OCI-LY3 (cell line): ENCODE measurements at regions not wholly inside any gene's neighbourhood (a gene's known extent, or its start where the extent isn't known, plus 50 kb on each side); places are given as distances from the start of the nearest gene placed in this dataset.
"Not testable (repeated sequence)": the region's sequence is repeated elsewhere in the genome, so short reads cannot be mapped to it uniquely, and the experiment has no call there.

Experiments used
- EZH2phosphoT487 ChIP-seq: fragments of 200-600 bp; shearing (Covaris generic); IDR thresholded peaks from 2 replicates; pipeline ENCODE4 v1.6.1; 2018; ENCODE audit warnings: antibody characterized with exemption, mixed run types, low read depth
- TF ChIP-seq, protein P1 (sequence below): fragments of 200-600, 300-600 bp; sonication (generic); IDR thresholded peaks from 2 replicates; pipeline ENCODE4 v1.5.1; 2014; ENCODE audit warnings: antibody characterized with exemption, low read length, low read depth

DNA sequence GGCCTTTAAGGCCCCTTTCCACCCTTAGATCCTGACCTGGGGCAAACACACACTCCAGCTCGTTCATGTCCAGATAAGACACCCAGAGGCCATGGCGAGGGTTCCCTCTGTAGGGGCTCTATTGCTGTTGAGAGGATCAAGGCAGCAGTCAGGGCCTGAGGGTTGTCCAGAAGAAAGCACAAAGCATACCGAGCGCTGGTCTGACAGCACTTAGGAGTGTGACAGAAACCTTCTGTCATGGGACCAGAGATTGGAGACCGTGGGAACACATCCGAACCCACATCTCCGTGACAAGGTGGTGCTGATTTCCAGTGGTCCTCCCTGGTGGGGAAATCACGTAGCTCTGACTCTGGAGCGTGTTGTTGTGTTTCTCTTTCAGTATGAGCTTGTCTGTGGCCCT lies 69.8 kb upstream of the ALDH3B2 start:
- TF ChIP-seq, protein P1, sequence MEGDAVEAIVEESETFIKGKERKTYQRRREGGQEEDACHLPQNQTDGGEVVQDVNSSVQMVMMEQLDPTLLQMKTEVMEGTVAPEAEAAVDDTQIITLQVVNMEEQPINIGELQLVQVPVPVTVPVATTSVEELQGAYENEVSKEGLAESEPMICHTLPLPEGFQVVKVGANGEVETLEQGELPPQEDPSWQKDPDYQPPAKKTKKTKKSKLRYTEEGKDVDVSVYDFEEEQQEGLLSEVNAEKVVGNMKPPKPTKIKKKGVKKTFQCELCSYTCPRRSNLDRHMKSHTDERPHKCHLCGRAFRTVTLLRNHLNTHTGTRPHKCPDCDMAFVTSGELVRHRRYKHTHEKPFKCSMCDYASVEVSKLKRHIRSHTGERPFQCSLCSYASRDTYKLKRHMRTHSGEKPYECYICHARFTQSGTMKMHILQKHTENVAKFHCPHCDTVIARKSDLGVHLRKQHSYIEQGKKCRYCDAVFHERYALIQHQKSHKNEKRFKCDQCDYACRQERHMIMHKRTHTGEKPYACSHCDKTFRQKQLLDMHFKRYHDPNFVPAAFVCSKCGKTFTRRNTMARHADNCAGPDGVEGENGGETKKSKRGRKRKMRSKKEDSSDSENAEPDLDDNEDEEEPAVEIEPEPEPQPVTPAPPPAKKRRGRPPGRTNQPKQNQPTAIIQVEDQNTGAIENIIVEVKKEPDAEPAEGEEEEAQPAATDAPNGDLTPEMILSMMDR = not testable (repeated sequence)
- TF ChIP-seq EZH2phosphoT487 = not testable (repeated sequence)
